Keratinocyte (primary cell): ENCODE measurements at regions not wholly inside any gene's neighbourhood (a gene's known extent, or its start where the extent isn't known, plus 50 kb on each side); places are given as distances from the start of the nearest gene placed in this dataset.

Experiments used
- DNase-seq: peaks from one replicate; pipeline ENCODE4 v3.0.0-alpha.2; 2011; ENCODE audit warnings: low read depth, missing footprints, low spot score
- FAIRE-seq: peaks from 2 replicates; lab custom pipeline; 2011; peaks lifted over from hg19 to GRCh38; lab: Jason Lieb, UNC
- H2AFZ ChIP-seq: 2 replicates; pipeline ENCODE4 v1.6.0; 2012; ENCODE audit warnings: low read length, control low read depth, inconsistent platforms; ENCODE audit not compliant: control insufficient read depth
- H3K27ac ChIP-seq: 2 replicates; pipeline ENCODE4 v1.5.1; 2011; ENCODE audit warnings: low read length; ENCODE audit not compliant: control insufficient read depth, insufficient read depth
- H3K27me3 ChIP-seq: 3 replicates; pipeline ENCODE4 v1.6.0; 2011; ENCODE audit warnings: low read length; ENCODE audit not compliant: control insufficient read depth, insufficient read depth; ENCODE audit errors: extremely low read depth
- H3K36me3 ChIP-seq, 2 experiments: 2 replicates in 1 of 2; 3 replicates in 1 of 2; pipeline ENCODE4 v1.5.1; 2011; ENCODE audit warnings: low read length in 2 of 2, mild to moderate bottlenecking in 1 of 2; ENCODE audit not compliant: control insufficient read depth in 2 of 2, insufficient read depth in 2 of 2; ENCODE audit errors: extremely low read depth in 1 of 2
- H3K4me1 ChIP-seq: 3 replicates; pipeline ENCODE4 v1.5.1; 2011; ENCODE audit warnings: low read length; ENCODE audit not compliant: control insufficient read depth, insufficient read depth; ENCODE audit errors: extremely low read depth
- H3K4me2 ChIP-seq: 3 replicates; pipeline ENCODE4 v1.6.0; 2011; ENCODE audit warnings: low read depth, low read length; ENCODE audit not compliant: control insufficient read depth, insufficient read depth; ENCODE audit errors: extremely low read depth
- H3K4me3 ChIP-seq, 3 experiments: fragments of 200-600 bp in 1 of 3; sonication (generic) in 1 of 3; 2 replicates in 2 of 3; 3 replicates in 1 of 3; pipeline ENCODE4 v1.5.1; 2011 to 2016; ENCODE audit warnings: low read length in 3 of 3, mild to moderate bottlenecking in 3 of 3, control low read depth in 2 of 3, inconsistent platforms in 1 of 3, low read depth in 1 of 3, mixed read lengths in 1 of 3, mixed run types in 1 of 3, moderate library complexity in 1 of 3; ENCODE audit not compliant: control insufficient read depth in 2 of 3, insufficient read depth in 2 of 3; ENCODE audit errors: extremely low read depth in 1 of 3
- H3K79me2 ChIP-seq: 2 replicates; pipeline ENCODE4 v1.6.0; 2012; ENCODE audit warnings: low read length; ENCODE audit not compliant: control insufficient read depth, insufficient read depth
- H3K9ac ChIP-seq: 3 replicates; pipeline ENCODE4 v1.6.0; 2011; ENCODE audit warnings: low read length; ENCODE audit not compliant: control insufficient read depth, insufficient read depth; ENCODE audit errors: extremely low read depth
- H3K9me1 ChIP-seq: 3 replicates; pipeline ENCODE4 v1.6.0; 2011; ENCODE audit warnings: low read length; ENCODE audit not compliant: control insufficient read depth, insufficient read depth; ENCODE audit errors: extremely low read depth
- H3K9me3 ChIP-seq: 2 replicates; pipeline ENCODE4 v1.5.1; 2012; ENCODE audit warnings: low read depth, low read length; ENCODE audit not compliant: control insufficient read depth
- H4K20me1 ChIP-seq: 3 replicates; pipeline ENCODE4 v1.6.0; 2011; ENCODE audit warnings: low read length; ENCODE audit not compliant: control insufficient read depth, insufficient read depth; ENCODE audit errors: extremely low read depth
- EZH2 ChIP-seq: IDR thresholded peaks from one replicate; pipeline ENCODE4 v1.6.1; 2012; ENCODE audit warnings: inconsistent platforms, mild to moderate bottlenecking, low read length, moderate library complexity
- dilution Hi-C: fragments of 300-500 bp; cut with MboI; formaldehyde crosslinking; loops from one replicate; pipeline ENCODE4 v1.7.0; 2020; ENCODE audit warnings: low sequenced_read_pairs; ENCODE audit not compliant: extremely low pct_ligation_motif_present
- TF ChIP-seq, protein P1 (sequence below), 3 experiments: IDR thresholded peaks in 1 of 3; conservative IDR thresholded peaks in 1 of 3; optimal IDR thresholded peaks in 1 of 3; 2 replicates in 2 of 3; 3 replicates in 1 of 3; pipeline versions ENCODE3 to v1.5.1; 2011; ENCODE audit warnings: low read length in 3 of 3, mild to moderate bottlenecking in 3 of 3, moderate library complexity in 2 of 3, control low read depth in 1 of 3, inconsistent platforms in 1 of 3; ENCODE audit not compliant: insufficient read depth in 2 of 3; ENCODE audit errors: extremely low read depth in 1 of 3

DNA sequence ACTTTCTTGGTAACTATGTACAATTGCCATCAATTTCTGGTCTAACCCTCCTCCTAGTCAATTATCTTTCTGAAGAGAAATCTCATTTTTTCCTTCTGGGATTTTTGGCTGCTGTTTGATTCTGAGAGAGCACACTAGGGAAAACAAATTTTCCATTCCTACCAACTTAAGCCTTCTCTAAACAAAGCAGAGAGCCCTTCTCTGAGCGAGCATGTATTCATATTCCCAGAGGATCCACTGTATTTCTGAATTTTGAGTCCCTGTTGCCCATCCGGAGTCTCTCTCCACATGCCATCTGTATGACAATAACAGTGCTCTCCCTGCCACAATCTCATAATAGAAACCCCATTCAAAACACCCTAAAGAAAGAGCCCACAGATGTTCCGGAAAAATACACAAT lies 78.5 kb downstream of the MAIP1 start:
- TF ChIP-seq EZH2: no peak
- TF ChIP-seq, protein P1, sequence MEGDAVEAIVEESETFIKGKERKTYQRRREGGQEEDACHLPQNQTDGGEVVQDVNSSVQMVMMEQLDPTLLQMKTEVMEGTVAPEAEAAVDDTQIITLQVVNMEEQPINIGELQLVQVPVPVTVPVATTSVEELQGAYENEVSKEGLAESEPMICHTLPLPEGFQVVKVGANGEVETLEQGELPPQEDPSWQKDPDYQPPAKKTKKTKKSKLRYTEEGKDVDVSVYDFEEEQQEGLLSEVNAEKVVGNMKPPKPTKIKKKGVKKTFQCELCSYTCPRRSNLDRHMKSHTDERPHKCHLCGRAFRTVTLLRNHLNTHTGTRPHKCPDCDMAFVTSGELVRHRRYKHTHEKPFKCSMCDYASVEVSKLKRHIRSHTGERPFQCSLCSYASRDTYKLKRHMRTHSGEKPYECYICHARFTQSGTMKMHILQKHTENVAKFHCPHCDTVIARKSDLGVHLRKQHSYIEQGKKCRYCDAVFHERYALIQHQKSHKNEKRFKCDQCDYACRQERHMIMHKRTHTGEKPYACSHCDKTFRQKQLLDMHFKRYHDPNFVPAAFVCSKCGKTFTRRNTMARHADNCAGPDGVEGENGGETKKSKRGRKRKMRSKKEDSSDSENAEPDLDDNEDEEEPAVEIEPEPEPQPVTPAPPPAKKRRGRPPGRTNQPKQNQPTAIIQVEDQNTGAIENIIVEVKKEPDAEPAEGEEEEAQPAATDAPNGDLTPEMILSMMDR (optimal IDR thresholded peaks at IDR 0.05 in 1 of 3, IDR thresholded peaks at IDR 0.05 in 1 of 3, conservative IDR thresholded peaks at IDR 0.05 in 1 of 3; ENCODE audit: extremely low read depth in 1 of 3, insufficient read depth in 2 of 3, low read length in 3 of 3): no peak
- no peak overlapping the region for H2AFZ ChIP-seq
- H3K4me1 ChIP-seq: no peaks in the 10 kb centered on the region
- dilution Hi-C loops: no loop called here
- H3K27ac ChIP-seq: no peak overlapping the region
- H3K79me2 ChIP-seq: no peaks in the 10 kb centered on the region
- H3K9ac ChIP-seq: no peak overlapping the region
- H3K4me2 ChIP-seq: no peak overlapping the region
- H3K4me3 ChIP-seq: no peak overlapping the region
- H4K20me1 ChIP-seq: no peaks in the 10 kb centered on the region
- FAIRE-seq (no peak), DNase-seq (no peak)
- no peaks in the 10 kb centered on the region for H3K27me3 ChIP-seq
- H3K9me1 ChIP-seq: no peaks in the 10 kb centered on the region
- H3K9me3 ChIP-seq: no peaks in the 10 kb centered on the region
- no peaks in the 10 kb centered on the region for H3K36me3 ChIP-seq

DNA sequence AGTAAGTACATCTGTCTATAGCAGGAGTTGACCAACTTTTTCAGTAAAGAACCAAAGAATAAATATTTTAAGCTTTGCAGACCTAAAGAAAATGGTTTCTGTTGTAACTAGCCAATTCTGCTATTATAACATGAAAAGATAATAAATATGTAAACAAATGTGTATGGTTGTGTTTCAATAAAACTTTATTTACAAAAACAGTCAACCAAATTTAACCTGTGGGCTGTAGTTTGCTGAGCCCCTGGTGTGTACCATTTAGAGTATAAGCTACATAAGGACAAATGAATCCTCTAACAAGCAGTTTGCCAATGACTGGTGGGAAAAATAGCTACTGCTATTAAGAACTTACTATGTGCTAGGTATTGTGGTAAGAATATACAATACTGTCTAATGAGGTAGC lies 79.4 kb downstream of the MAIP1 start:
- no peak overlapping the region for H2AFZ ChIP-seq
- DNase-seq (no peak), FAIRE-seq (no peak)
- no peak overlapping the region for H3K27ac ChIP-seq
- TF ChIP-seq EZH2: no peak
- TF ChIP-seq, protein P1 (optimal IDR thresholded peaks at IDR 0.05 in 1 of 3, IDR thresholded peaks at IDR 0.05 in 1 of 3, conservative IDR thresholded peaks at IDR 0.05 in 1 of 3; ENCODE audit: extremely low read depth in 1 of 3, insufficient read depth in 2 of 3, low read length in 3 of 3): no peak
- H3K9me3 ChIP-seq: no peaks in the 10 kb centered on the region
- no peaks in the 10 kb centered on the region for H3K4me1 ChIP-seq
- no peak overlapping the region for H3K9ac ChIP-seq
- H3K27me3 ChIP-seq: no peaks in the 10 kb centered on the region
- H3K79me2 ChIP-seq: no peaks in the 10 kb centered on the region
- no peak overlapping the region for H3K4me2 ChIP-seq
- H3K36me3 ChIP-seq: no peaks in the 10 kb centered on the region
- H4K20me1 ChIP-seq: no peaks in the 10 kb centered on the region
- no peak overlapping the region for H3K4me3 ChIP-seq
- H3K9me1 ChIP-seq: no peaks in the 10 kb centered on the region
- dilution Hi-C loops: no loop called here
